GM21825 (cell line): ENCODE measurements at regions not wholly inside any gene's neighbourhood (a gene's known extent, or its start where the extent isn't known, plus 50 kb on each side); places are given as distances from the start of the nearest gene placed in this dataset.
A peak's percentile ranks its signal among the peaks of the same experiment; 100 is the strongest.
"Not testable (repeated sequence)": the region's sequence is repeated elsewhere in the genome, so short reads cannot be mapped to it uniquely, and the experiment has no call there.

ENCODE experiments used
- ATAC-seq: cut with Tn5 transposase; IDR thresholded peaks from one replicate; pipeline ENCODE4 v1.9.1; 2021; ENCODE audit warnings: mild to moderate bottlenecking, moderate library complexity; ENCODE audit not compliant: unreplicated experiment

DNA sequence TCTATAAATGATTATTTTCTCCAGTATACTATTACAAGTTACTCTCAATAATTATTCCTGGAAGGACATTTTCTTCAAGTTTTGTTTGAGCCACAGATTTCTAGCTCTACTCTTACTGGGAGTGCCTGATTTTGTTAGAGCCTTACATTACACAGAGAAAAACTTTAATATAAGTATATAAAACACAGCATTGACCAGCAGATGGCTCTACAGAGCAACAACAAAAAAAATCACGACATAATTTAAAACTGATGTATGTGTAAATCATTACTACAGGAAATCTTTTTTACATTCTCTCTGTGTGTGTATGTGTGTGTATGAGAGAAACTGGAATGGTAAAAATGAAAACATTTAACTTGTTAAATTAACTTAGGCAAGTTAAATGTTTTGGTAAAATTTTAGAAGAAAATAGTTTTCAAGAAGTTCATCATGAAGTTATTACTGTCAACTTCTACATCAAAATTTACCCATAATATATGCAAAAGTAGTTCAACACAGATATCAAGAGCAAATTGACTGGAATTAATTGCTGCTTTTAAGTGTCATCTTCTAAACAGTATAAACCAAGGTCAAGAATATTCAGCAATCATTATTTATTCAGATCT is 103.3 kb downstream of the MDH1 start:
- no peak for ATAC-seq

DNA sequence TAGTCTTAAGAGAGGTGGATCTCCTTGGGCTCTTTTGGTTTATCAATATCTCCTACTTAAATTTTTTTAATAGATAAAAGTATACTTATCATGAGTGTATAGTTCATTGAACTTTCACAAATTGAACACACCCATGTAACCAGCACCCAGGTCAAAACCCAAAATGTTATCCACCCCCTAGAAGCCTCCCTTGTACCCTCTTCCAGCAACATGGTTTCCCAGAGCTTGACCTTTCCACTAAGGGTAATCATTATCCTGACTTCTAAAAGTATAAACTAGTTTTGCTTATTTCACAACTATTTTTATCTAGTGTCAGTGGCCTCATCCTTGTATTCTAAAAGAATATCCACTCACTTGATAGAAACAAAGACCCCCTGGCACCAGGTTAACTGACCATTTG is 106.8 kb downstream of the MDH1 start:
- no peak for ATAC-seq

DNA sequence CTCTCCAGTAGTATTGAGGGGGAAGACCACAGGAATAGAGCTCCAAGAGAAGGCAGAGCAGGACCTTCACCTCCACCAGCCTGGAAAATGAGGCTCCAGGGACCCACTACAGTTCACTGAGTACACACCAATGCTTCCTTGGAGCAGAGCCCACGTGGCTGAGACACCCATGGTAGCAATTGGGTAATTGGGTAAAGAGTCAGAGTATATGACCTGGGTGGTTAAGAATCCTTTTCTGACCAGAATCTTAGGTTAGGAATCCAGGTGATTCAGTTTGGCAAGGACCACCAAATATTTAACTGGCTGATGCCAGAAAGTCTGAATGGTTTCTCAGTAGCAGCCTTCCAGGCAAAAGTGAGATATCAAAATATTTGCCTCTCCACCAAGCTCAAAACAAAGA is 107.7 kb downstream of the MDH1 start:
- ATAC-seq = no peak

DNA sequence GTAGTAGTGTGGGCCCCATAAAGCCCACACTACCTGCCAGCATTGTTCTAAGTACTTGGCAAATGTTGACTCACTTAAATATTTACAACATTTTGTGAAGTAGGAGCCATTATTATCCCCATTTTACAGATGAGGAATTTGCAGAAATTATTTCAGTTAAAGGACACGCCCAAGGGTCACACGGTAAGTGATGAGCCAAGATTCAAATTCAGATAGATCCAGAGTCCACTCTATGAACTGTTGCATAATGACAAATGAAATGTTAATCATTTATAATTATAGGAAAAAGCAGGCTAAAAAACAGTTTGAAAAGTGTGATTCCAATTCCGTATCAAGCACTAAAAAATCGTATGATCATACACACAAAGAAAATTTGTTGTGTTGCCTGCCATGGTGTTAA is 108.4 kb downstream of the MDH1 start:
- ATAC-seq = no peak

DNA sequence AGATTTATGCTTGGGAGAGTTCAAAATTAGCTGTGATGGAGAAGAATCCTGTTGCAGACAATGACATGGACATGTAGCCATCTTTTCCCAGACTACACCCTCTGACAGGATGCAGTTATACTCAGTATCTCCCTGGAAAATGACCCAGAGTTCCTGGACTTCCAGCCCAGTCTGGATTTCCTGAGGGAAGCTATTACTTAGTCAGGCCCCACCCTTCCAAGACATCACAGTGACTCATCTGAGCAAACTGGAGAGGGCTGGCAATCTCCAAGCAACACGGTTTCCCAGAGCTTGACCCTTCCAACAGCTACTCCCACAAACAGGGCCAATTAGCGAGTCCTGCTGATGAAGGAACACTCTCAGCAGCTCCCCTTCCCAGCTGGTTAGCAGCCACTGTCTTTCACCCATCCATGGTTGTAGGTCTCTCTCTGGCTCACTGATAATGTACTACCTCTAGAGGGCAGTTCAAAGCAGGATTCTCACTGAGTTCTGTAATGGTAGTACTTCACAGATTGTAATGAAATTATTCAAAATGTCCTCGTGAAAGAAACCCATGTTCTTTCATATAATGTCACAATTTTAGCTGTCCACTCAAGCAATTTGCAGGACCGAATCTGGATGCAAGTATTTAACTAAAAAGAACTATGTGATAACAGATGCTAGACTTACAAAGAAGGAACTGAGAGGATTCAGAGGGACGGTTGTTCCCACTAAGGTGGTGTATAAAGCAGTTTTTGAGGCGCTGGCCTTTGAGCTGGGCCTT is 110.2 kb downstream of the MDH1 start:
- ATAC-seq = peak; percentile 61

DNA sequence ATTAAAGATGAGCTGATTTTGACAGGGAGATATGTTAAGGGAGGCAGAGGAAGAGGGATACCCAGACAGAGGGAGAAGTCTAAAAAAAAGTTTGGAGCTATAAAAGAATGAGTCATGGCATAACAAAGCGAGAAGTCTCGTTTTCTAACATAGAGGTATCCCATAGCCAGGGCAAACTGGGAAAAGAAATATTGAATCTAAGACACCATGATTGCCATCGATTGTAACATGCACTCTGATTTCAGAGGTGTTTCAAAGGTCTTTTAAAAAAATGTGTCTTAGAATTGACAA is 110.7 kb downstream of the MDH1 start:
- ATAC-seq = no peak

DNA sequence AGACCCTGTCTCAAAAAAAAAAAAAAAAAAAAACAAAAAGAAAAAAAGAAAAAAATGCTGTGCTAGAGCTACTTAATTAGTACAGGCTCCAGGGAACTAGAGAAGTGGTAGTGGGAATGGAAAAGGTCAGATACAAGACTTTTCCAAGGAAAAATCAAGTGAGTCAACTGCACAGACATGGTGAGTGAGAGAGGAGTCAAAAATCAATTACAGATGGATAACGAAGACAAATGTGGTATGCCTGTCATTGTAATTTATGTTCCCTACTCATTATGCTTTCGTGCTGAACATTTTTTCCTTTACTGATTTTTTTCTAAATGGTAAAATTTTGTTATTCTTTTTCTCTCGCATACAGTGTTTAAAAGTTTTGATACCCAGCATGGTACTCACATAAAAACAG is 111.5 kb downstream of the MDH1 start:
- no peak for ATAC-seq

DNA sequence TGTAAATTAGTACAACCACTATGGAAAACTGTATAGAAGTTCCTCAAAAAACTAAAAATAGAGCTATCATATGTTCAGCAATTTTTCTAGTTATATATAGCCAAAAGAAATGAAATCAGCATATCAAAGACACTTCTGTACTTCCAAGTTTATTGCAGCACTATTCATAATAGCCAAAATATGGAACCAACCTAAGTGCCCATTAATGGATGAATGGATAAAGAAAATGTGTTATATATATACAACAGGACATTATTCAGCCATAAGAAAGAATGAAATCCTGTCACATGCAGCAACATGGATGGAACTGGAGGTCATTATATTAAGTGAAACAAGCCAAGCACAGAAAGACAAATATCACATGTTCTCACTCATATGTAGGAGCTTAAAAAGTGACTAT is 112.6 kb downstream of the MDH1 start:
- no peak for ATAC-seq

DNA sequence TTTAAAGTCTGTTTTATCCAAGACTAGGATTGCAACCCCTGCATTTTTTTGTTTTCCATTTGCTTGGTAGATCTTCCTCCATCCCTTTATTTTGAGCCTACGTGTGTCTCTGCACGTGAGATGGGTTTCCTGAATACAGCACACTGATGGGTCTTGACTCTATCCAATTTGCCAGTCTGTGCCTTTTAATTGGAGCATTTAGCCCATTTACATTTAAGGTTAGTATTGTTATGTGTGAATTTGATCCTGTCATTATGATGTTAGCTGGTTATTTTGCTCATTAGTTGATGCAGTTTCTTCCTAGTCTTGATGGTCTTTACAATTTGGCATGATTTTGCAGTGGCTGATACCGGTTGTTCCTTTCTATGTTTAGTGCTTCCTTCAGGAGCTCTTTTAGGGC is 117.3 kb downstream of the MDH1 start:
- ATAC-seq = not testable (repeated sequence)

DNA sequence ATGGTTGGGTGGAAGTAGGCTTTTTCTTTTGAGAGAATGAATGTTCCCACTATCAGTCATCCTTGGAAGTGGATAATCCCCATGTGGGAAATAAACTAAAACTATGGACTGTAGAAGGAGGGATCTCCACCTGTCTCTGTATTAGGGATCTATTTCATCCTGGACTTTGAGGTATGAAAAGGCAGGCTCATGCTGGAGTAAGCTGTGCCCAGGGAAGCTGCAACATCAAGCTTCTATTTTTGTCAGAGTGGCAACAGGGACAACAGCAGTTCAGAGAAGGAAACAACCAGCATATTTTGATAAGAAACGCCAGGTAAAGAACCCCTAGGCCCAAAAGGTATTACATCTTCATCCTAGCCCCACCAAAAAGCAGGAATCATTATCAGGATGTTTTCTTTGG is 122.0 kb downstream of the MDH1 start:
- ATAC-seq = no peak

DNA sequence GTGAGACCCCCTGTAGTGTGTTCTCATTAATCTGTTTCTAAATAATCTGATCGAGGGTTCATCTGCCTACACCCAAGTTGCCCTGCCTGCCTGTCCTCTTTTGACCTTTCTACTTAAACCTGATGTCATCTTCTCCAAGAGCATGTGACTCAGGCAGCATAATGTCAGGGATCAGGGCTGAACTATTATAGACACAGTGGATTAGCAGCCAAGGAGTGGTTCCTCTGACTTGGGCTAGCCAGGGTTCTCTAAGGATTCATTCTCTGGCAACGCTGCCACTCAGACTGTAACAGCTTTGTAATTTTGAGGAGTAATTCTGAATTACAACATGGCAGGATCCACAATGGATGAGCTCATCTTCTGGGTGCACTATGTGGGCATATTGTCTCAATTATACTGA is 124.0 kb downstream of the MDH1 start:
- ATAC-seq = no peak

DNA sequence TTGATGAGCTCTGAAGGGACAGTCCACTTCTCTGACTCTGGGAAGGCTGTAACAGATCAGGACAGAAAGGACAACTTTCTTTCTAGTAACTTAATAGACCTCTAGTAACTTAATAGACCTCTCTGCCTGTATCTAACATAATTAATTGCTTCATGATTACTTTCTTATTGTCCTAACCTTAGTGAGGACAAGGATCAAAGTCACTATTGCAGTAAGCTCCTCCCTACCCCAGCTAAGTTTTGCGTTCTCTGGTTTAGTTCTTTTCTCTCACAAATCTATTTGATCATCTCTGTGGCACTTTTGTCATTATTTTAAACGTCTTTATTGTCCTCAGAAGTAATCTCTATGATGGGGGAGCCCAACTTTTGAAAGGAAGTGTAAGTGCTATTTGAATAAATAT is 125.5 kb upstream of the UGP2 start:
- ATAC-seq = no peak

DNA sequence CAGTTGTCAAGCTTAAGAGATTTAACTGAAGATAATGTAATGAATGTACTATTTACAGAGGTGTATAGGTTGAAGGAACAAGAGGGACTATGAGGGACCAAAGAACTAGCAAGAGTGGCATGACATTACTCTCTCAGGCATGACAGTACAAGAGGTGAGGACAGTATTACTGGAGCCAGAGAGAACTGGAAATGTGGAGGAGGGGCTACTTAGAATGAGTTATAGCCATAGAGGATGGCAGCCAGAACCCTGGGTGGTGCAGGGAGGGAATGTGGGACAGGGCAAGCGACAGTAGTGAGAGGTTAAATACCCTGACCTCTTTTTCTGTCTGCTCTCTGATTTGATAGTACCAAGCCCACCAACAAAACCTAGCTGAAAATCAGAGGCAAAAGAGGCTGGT is 122.6 kb upstream of the UGP2 start:
- ATAC-seq = no peak

DNA sequence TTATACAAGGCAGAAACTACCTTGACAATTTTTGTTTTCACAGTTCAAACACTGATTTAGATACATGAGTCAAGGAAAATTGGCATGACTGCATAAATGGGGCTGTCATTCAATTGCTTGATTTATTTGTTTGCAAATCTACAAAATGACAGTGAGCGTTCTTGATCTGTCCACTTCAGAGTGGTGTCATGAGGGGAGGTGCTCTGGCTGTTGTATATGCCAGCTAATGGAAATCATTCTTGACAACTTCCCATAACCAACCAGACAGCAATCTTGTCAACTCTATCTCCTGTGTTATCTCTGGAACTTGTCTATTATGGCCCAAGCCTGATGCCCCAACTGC is 120.6 kb upstream of the UGP2 start:
- ATAC-seq = no peak

DNA sequence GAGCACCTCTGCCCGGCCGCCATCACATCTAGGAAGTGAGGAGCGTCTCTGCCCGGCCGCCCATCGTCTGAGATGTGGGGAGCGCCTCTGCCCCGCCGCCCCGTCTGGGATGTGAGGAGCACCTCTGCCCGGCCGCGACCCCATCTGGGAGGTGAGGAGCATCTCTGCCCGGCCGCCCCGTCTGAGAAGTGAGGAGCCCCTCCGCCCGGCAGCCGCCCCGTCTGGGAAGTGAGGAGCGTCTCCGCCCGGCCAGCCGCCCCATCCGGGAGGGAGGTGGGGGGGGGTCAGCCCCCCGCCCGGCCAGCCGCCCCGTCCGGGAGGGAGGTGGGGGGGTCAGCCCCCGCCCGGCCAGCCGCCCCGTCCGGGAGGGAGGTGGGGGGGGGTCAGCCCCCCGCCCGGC is 119.4 kb upstream of the UGP2 start:
- not testable (repeated sequence) for ATAC-seq

DNA sequence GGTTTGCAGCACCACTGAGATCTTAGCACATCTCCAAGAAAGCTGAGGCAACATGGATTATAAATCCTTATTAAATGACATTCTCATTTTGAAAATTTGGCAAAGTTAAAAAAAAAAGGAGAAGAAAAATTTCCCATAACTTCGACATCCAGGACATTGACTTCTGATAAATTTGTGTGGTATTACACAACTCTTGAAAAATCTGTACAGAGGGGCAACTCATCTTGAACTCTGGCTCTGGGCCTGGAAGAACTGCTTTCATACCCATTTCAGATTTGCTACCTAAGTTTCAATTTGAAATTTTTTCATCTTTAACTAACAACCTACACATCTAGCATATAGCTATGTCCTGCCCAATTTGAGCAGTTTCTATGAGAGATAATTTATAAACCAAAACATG is 118.0 kb upstream of the UGP2 start:
- ATAC-seq = no peak

DNA sequence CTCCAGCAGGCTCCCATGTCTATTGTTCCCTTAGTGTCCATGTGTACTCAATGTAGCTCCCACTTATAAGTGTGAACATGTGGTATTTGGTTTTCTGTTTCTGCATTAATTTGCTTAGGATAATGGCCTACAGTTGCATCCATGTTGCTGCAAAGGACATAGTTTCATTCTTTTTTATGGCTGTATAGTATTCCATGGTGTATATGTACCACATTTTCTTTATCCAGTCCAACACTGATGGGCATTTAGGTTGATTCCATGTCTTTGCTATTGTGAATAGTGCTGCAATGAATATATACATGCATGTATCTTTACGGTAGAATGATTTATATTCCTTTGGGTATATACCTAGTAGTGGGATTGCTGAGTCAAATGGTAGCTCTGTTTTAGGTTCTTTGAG is 116.5 kb upstream of the UGP2 start:
- ATAC-seq = not testable (repeated sequence)

DNA sequence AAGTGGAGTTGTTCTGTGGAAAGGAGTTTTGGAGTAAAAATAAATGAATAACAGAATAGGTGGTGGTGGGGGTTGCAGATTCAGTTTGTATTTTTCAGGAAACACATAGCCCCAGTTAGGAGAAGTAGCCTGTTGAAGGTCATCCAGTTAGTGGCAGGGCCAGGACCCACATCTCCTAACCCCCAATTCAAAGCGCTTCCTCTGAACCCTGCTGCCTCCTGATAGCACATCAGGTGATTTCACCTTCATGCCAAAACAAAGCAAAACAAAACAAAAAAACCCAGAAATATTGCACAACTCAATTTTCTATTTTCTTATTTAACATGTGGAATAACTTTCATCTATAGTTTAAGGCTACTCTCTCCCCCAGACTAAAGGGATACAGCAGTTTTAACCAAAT is 112.3 kb upstream of the UGP2 start:
- no peak for ATAC-seq

DNA sequence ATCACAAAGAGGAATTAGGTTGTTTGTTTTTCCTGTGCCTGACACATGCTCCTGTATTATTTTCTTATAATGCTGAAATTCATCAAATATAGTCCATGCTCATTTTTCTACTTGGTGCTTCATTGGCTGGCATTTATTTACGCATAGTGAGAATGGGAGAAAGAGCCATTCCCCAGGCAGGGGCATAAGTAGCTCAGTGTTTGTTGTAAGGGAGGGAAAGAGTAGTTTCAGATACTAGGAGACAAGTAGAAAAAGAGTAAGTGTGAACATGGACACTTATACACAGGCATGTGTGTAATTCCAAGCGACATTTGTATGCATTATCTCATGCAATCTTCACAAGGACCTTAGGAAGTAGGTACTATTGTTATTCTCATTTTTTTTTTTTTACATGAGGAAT is 111.9 kb upstream of the UGP2 start:
- ATAC-seq = no peak

DNA sequence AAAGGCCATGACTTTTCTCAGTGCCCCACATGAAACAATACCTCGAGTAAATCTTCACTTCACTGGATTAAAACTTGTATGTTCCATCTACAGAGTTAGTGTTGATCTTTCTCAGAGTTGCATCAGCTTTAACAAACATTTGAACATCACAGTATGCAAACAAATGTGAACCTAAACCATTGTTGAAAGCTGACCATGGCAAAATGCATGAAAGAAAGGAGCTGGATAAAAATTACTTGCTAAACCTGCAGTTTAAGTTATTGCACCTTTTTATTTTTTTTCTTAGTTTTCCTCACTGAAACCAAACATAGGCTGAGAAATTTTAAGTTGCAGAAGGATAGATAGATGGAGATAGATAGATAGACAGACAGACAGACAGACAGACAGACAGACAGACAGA is 107.2 kb upstream of the UGP2 start:
- ATAC-seq = no peak

DNA sequence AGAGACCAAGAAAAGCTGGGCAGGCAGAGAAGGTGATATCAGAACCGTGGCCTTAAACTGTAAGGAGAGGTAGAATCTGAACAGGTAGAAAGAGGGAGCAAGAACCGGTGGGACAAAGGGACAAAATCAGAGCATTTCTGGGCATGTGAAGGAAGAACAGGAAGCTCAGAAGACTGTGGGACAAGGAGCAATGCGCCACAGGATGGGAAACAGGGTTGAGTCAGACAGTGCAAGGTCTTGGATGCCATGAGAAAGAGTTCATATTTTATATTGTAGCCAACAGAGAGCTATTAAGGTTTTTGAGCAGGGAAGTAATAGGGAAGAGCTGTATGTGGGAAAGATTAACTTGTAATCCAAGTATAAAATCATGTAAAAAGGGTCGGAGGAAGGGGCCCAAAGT is 106.4 kb upstream of the UGP2 start:
- no peak for ATAC-seq

DNA sequence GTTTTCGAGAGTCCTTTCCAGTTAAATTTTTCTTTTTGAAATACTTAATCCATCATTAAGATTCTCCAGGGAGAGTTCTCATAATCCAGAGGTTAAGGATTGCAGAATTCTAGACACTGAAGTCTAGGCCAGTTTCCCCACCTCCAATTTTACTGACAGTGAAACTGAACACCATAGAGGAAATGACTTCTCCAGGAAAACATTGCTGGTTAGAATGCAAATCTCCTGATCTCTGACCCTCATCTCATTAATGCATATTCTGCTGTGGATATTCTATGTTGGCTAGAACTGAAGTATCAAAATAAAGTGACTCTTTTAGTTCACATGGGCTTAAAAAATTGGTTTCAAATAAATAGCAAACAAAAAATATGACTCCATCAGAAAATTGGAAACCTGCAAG is 105.8 kb upstream of the UGP2 start:
- no peak for ATAC-seq

DNA sequence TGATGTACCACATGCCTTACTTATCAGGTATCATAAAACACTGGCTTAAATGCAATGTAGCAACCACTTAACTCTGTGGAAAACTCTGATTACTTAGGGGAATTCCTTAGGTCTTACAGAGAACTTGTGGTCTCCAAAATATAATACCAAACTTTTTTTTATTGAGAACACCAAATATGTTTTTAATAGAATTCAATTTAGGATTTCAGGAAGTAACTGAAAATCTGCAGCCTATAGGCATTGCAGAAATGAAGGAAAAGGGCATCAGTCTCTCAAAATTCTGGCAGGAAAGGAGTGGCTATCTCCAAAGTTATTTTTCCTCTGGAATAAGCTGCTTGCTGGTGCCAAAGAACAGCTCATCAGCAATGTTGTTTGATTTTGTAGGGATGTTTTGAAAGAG is 105.3 kb upstream of the UGP2 start:
- ATAC-seq = no peak
